PFSK-1 (cell line): ENCODE measurements at regions not wholly inside any gene's neighbourhood (a gene's known extent, or its start where the extent isn't known, plus 50 kb on each side); places are given as distances from the start of the nearest gene placed in this dataset.

Experiments used
- FOXP2 ChIP-seq: optimal IDR thresholded peaks from 2 replicates; pipeline ENCODE3; 2011; ENCODE audit warnings: borderline replicate concordance, control low read depth, inconsistent platforms; ENCODE audit not compliant: insufficient read depth; ENCODE audit errors: extremely low read length, extremely low read depth
- POLR2AphosphoS5 ChIP-seq: IDR thresholded peaks from 2 replicates; pipeline ENCODE4 v1.6.1; 2012; ENCODE audit warnings: low read depth, mild to moderate bottlenecking, control low read depth, low read length, moderate library complexity
- REST ChIP-seq, 2 experiments: IDR thresholded peaks; 2 replicates each; pipeline versions ENCODE4 v1.6.1 to v1.8.0; 2011 to 2012; ENCODE audit warnings: low read depth in 2 of 2, low read length in 2 of 2, control low read depth in 1 of 2, inconsistent platforms in 1 of 2, mild to moderate bottlenecking in 1 of 2, moderate library complexity in 1 of 2; ENCODE audit not compliant: insufficient read depth in 1 of 2
- TAF1 ChIP-seq: IDR thresholded peaks from 2 replicates; pipeline ENCODE4 v1.6.1; 2012; ENCODE audit warnings: low read length, control low read depth, borderline replicate concordance; ENCODE audit not compliant: insufficient read depth

- TF ChIP-seq POLR2AphosphoS5 = no peak
- TF ChIP-seq REST (IDR thresholded peaks at IDR 0.05; ENCODE audit: insufficient read depth in 1 of 2, low read depth in 2 of 2, low read length in 2 of 2) = peak; percentile 98
- TF ChIP-seq TAF1 = no peak
- no peak for TF ChIP-seq FOXP2
Observed at GRCh38 chr1:201594575-201595245, 55.8 kb downstream of the NAV1 start.
